HK-2 (cell line): ENCODE measurements at regions not wholly inside any gene's neighbourhood (a gene's known extent, or its start where the extent isn't known, plus 50 kb on each side); places are given as distances from the start of the nearest gene placed in this dataset.

Experiments used
- DNase-seq: peaks from one replicate; pipeline ENCODE4 v3.0.0-alpha.2; 2018; ENCODE audit not compliant: unreplicated experiment

GRCh38 chr13:83943530-83944279 lies 61.4 kb upstream of the SLITRK1 start:
- DNase-seq: no peak

GRCh38 chr13:83941701-83942335 lies 59.5 kb upstream of the SLITRK1 start:
- DNase-seq: no peak

- no peak for DNase-seq
Measured at GRCh38 chr13:83940742-83941141, 58.5 kb upstream of the SLITRK1 start.

- DNase-seq: no peak
Measured at GRCh38 chr13:83937579-83937978, 55.3 kb upstream of the SLITRK1 start.

- no peak for DNase-seq
Measured at GRCh38 chr13:83935566-83935965, 53.3 kb upstream of the SLITRK1 start.
